ENCODE measurements at regions not wholly inside any gene's neighbourhood (a gene's known extent, or its start where the extent isn't known, plus 50 kb on each side); places are given as distances from the start of the nearest gene placed in this dataset.

DNA sequence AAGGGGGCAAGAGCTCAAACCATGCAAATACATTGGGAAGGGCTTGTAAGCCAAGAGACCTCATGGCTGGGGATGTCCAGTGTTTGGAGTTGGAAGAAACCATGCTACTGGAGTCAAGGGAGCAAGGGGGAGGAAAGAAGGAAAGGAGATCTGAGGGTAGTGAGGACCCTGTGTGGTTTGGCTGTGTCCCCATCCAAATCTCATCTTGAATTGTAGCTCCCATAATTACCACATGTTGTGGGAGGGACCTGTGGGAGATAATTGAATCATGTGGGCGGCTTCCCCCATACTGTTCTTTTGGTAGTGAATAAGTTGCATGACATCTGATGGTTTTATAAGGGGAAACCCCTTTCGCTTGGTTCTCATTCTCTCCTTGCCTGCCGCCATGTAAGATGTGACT, 56.5 kb upstream of the ADRB1 start:
- Histone ChIP-seq H3K9me3 (no peaks in the 10 kb centered on the region), H3K27me3 (no peaks in the 10 kb centered on the region), H3K36me3 (no peaks in the 10 kb centered on the region), H3K4me1 (peaks cover 0 to 3% (median 0%) of the 10 kb centered on the region in 4 donors), H3K27ac (no peak overlapping the region), H3K4me3 (no peak overlapping the region)
- no peak for DNase-seq
- TF ChIP-seq, protein P1, sequence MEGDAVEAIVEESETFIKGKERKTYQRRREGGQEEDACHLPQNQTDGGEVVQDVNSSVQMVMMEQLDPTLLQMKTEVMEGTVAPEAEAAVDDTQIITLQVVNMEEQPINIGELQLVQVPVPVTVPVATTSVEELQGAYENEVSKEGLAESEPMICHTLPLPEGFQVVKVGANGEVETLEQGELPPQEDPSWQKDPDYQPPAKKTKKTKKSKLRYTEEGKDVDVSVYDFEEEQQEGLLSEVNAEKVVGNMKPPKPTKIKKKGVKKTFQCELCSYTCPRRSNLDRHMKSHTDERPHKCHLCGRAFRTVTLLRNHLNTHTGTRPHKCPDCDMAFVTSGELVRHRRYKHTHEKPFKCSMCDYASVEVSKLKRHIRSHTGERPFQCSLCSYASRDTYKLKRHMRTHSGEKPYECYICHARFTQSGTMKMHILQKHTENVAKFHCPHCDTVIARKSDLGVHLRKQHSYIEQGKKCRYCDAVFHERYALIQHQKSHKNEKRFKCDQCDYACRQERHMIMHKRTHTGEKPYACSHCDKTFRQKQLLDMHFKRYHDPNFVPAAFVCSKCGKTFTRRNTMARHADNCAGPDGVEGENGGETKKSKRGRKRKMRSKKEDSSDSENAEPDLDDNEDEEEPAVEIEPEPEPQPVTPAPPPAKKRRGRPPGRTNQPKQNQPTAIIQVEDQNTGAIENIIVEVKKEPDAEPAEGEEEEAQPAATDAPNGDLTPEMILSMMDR (IDR thresholded peaks at IDR 0.05): no peak
- TF ChIP-seq EP300 (IDR thresholded peaks at IDR 0.05; ENCODE audit: low read depth): no peak
- no peak for TF ChIP-seq POLR2AphosphoS5 (IDR thresholded peaks at IDR 0.05)
- no peak for TF ChIP-seq POLR2A (IDR thresholded peaks at IDR 0.05)
- intact Hi-C loops (cut with DNase I; ENCODE audit: low total_unique reads): no loop called here
- in situ Hi-C loops (cut with MboI; ENCODE audit: low pct_ligation_motif_present in 1 of 4, low pct_unique_long_range_greater_than_20kb in 1 of 4, low sequenced_read_pairs in 3 of 4): no loop called here
- 90 to 96% methylated on average over 3 of the region's 3 CpGs for WGBS, 2 donors (ENCODE audit: low coverage in 1 of 2)

DNA sequence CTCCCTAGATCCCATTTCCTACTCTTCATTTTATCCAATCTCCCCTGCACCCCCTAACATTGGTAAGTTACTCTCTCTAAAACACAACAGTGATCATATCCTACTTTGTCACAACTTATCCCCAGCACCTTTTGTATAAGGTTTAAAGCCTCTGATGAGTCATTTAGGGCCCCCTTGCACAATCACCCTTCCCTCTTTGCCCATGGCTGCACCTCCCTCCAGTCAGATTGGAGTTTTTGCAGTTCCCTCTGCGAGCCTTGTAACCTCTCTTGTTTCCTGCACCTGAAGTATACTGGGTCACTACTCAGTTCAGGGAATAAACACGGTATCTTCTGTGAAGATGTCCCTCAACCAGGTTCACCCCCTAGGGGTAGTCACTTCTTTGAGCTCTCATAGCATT, 55.9 kb upstream of the ADRB1 start:
- Histone ChIP-seq H3K27me3 (no peaks in the 10 kb centered on the region), H3K4me3 (no peak overlapping the region), H3K4me1 (peaks cover 0 to 2% (median 0%) of the 10 kb centered on the region in 4 donors), H3K36me3 (no peaks in the 10 kb centered on the region), H3K9me3 (no peaks in the 10 kb centered on the region), H3K27ac (no peak overlapping the region)
- no peak for DNase-seq
- WGBS, 2 donors (ENCODE audit: low coverage in 1 of 2): 75 to 83% methylated on average over 1 to 2 of the region's 2 CpGs
- in situ Hi-C loops (cut with MboI; ENCODE audit: low pct_ligation_motif_present in 1 of 4, low pct_unique_long_range_greater_than_20kb in 1 of 4, low sequenced_read_pairs in 3 of 4) (no loop called here), intact Hi-C loops (cut with DNase I; ENCODE audit: low total_unique reads) (no loop called here)
- TF ChIP-seq EP300 (IDR thresholded peaks at IDR 0.05; ENCODE audit: low read depth) (no peak), POLR2A (IDR thresholded peaks at IDR 0.05) (no peak), POLR2AphosphoS5 (IDR thresholded peaks at IDR 0.05) (no peak)
- TF ChIP-seq, protein P1 (IDR thresholded peaks at IDR 0.05): no peak

GRCh38 chr10:113988535-113988934, 55.1 kb upstream of the ADRB1 start:
- H3K9me3 ChIP-seq: no peaks in the 10 kb centered on the region
- in situ Hi-C loops (cut with MboI; ENCODE audit: low pct_ligation_motif_present in 1 of 4, low pct_unique_long_range_greater_than_20kb in 1 of 4, low sequenced_read_pairs in 3 of 4): no loop called here
- H3K36me3 ChIP-seq: no peaks in the 10 kb centered on the region
- no peak overlapping the region for H3K27ac ChIP-seq
- intact Hi-C loops (cut with DNase I; ENCODE audit: low total_unique reads): no loop called here
- H3K27me3 ChIP-seq: no peaks in the 10 kb centered on the region
- TF ChIP-seq, protein P1 (IDR thresholded peaks at IDR 0.05): no peak
- TF ChIP-seq EP300 (IDR thresholded peaks at IDR 0.05; ENCODE audit: low read depth) (no peak), POLR2AphosphoS5 (IDR thresholded peaks at IDR 0.05) (no peak), POLR2A (IDR thresholded peaks at IDR 0.05) (no peak)
- H3K4me1 ChIP-seq: no peaks in the 10 kb centered on the region
- H3K4me3 ChIP-seq: no peak overlapping the region
- DNase-seq: no peak
- 88 to 94% methylated on average over 3 of the region's 3 CpGs for WGBS, 2 donors (ENCODE audit: low coverage in 1 of 2)

GRCh38 chr10:113991091-113991860, 52.4 kb upstream of the ADRB1 start:
- Histone ChIP-seq H3K9me3 (no peaks in the 10 kb centered on the region), H3K4me1 (no peaks in the 10 kb centered on the region), H3K27me3 (no peaks in the 10 kb centered on the region), H3K4me3 (no peak overlapping the region), H3K36me3 (no peaks in the 10 kb centered on the region), H3K27ac (no peak overlapping the region)
- intact Hi-C loops (cut with DNase I; ENCODE audit: low total_unique reads) (loop anchor here (10.0 kb wide), 1 partner anchor 664 kb away; the partner anchor contains the start of gene ABLIM1), in situ Hi-C loops (cut with MboI; ENCODE audit: low pct_ligation_motif_present in 1 of 4, low pct_unique_long_range_greater_than_20kb in 1 of 4, low sequenced_read_pairs in 3 of 4) (no loop called here)
- WGBS, 2 donors (ENCODE audit: low coverage in 1 of 2): 91 to 94% methylated on average over 2 to 11 of the region's 11 CpGs
- DNase-seq: no peak
- TF ChIP-seq, protein P1 (IDR thresholded peaks at IDR 0.05): no peak
- TF ChIP-seq EP300 (IDR thresholded peaks at IDR 0.05; ENCODE audit: low read depth) (no peak), POLR2AphosphoS5 (IDR thresholded peaks at IDR 0.05) (no peak), POLR2A (IDR thresholded peaks at IDR 0.05) (no peak)

Measured in transverse colon (tissue), 4 donors.